ENCODE measurements at regions not wholly inside any gene's neighbourhood (a gene's known extent, or its start where the extent isn't known, plus 50 kb on each side); places are given as distances from the start of the nearest gene placed in this dataset.

GRCh38 chr2:76429374-76429773 is 718.7 kb upstream of the GCFC2 start:
- TF ChIP-seq CTCF (IDR thresholded peaks at IDR 0.05) = no peak

- TF ChIP-seq CTCF (IDR thresholded peaks at IDR 0.05) = no peak
Observed at GRCh38 chr2:76427452-76427851, 716.7 kb upstream of the GCFC2 start.

GRCh38 chr2:76415821-76416220 is 705.1 kb upstream of the GCFC2 start:
- no peak for TF ChIP-seq CTCF (IDR thresholded peaks at IDR 0.05)

- TF ChIP-seq CTCF (IDR thresholded peaks at IDR 0.05) = no peak
Observed at GRCh38 chr2:76413436-76413835, 702.7 kb upstream of the GCFC2 start.

- TF ChIP-seq CTCF (IDR thresholded peaks at IDR 0.05) = no peak
Observed at GRCh38 chr2:76406134-76406855, 695.6 kb upstream of the GCFC2 start.

GRCh38 chr2:76393356-76393755 is 682.6 kb upstream of the GCFC2 start:
- no peak for TF ChIP-seq CTCF (IDR thresholded peaks at IDR 0.05)

GRCh38 chr2:76391678-76392077 is 681.0 kb upstream of the GCFC2 start:
- no peak for TF ChIP-seq CTCF (IDR thresholded peaks at IDR 0.05)

- TF ChIP-seq CTCF (IDR thresholded peaks at IDR 0.05) = no peak
Observed at GRCh38 chr2:76387294-76387693, 676.6 kb upstream of the GCFC2 start.
